Ishikawa (cell line): ENCODE measurements at regions not wholly inside any gene's neighbourhood (a gene's known extent, or its start where the extent isn't known, plus 50 kb on each side); places are given as distances from the start of the nearest gene placed in this dataset.

Experiments used
- CEBPB ChIP-seq: IDR thresholded peaks from 2 replicates; pipeline ENCODE4 v1.6.1; 2012
- CREB1 ChIP-seq: IDR thresholded peaks from 2 replicates; pipeline ENCODE4 v1.6.1; 2012; ENCODE audit warnings: low read depth
- EGR1 ChIP-seq: IDR thresholded peaks from 2 replicates; pipeline ENCODE4 v1.6.1; 2012
- EP300 ChIP-seq: IDR thresholded peaks from 2 replicates; pipeline ENCODE4 v1.6.1; 2012; ENCODE audit warnings: borderline replicate concordance
- FOXM1 ChIP-seq: IDR thresholded peaks from 2 replicates; pipeline ENCODE4 v1.6.1; 2012; ENCODE audit warnings: low read depth, borderline replicate concordance
- NFIC ChIP-seq: IDR thresholded peaks from 2 replicates; pipeline ENCODE4 v1.6.1; 2012
- RAD21 ChIP-seq: IDR thresholded peaks from 2 replicates; pipeline ENCODE4 v1.6.1; 2012; ENCODE audit warnings: low read depth
- TAF1 ChIP-seq: IDR thresholded peaks from 2 replicates; pipeline ENCODE4 v1.6.1; 2012; ENCODE audit warnings: low read depth, mild to moderate bottlenecking
- TCF12 ChIP-seq: IDR thresholded peaks from 2 replicates; pipeline ENCODE4 v1.6.1; 2012; ENCODE audit warnings: low read depth
- TEAD4 ChIP-seq: IDR thresholded peaks from 2 replicates; pipeline ENCODE4 v1.6.1; 2012
- YY1 ChIP-seq: IDR thresholded peaks from 2 replicates; pipeline ENCODE4 v1.6.1; 2012; ENCODE audit warnings: low read depth
- ZBTB7A ChIP-seq: IDR thresholded peaks from 2 replicates; pipeline ENCODE4 v1.6.1; 2012; ENCODE audit warnings: low read depth
- TF ChIP-seq, protein P1 (sequence below): IDR thresholded peaks from 2 replicates; pipeline ENCODE4 v1.6.1; 2012
- TF ChIP-seq, protein P2 (sequence below): IDR thresholded peaks from 2 replicates; pipeline ENCODE4 v1.6.1; 2012
- TF ChIP-seq, protein P3 (sequence below): IDR thresholded peaks from 2 replicates; pipeline ENCODE4 v1.6.1; 2012; ENCODE audit warnings: low read depth, mild to moderate bottlenecking

DNA sequence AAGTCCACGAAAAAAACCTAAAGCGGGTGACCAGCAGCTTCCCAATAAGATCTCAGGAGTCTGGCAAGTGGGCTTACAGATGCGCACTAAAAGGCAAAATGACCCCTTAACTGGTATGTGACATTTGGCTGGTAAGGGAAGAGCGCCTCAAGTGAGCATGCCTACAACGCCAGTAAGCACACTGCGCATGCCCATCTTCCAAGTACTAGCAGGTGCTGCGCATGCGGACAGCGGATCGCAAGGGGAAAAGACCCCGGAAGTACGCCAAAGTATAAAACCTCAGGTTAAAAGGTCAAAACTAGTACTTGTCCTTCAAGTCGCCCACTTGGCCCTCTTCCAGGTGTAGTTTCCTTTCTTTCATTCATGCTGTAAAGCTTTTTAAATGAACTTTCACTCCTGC lies 518.5 kb upstream of the MDGA2 start:
- TF ChIP-seq YY1 (no peak), CEBPB (no peak), RAD21 (no peak), ZBTB7A (no peak), TEAD4 (no peak), TAF1 (no peak)
- TF ChIP-seq, protein P1, sequence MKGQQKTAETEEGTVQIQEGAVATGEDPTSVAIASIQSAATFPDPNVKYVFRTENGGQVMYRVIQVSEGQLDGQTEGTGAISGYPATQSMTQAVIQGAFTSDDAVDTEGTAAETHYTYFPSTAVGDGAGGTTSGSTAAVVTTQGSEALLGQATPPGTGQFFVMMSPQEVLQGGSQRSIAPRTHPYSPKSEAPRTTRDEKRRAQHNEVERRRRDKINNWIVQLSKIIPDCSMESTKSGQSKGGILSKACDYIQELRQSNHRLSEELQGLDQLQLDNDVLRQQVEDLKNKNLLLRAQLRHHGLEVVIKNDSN: no peak
- TF ChIP-seq, protein P2, sequence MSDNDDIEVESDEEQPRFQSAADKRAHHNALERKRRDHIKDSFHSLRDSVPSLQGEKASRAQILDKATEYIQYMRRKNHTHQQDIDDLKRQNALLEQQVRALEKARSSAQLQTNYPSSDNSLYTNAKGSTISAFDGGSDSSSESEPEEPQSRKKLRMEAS: no peak
- TF ChIP-seq, protein P3, sequence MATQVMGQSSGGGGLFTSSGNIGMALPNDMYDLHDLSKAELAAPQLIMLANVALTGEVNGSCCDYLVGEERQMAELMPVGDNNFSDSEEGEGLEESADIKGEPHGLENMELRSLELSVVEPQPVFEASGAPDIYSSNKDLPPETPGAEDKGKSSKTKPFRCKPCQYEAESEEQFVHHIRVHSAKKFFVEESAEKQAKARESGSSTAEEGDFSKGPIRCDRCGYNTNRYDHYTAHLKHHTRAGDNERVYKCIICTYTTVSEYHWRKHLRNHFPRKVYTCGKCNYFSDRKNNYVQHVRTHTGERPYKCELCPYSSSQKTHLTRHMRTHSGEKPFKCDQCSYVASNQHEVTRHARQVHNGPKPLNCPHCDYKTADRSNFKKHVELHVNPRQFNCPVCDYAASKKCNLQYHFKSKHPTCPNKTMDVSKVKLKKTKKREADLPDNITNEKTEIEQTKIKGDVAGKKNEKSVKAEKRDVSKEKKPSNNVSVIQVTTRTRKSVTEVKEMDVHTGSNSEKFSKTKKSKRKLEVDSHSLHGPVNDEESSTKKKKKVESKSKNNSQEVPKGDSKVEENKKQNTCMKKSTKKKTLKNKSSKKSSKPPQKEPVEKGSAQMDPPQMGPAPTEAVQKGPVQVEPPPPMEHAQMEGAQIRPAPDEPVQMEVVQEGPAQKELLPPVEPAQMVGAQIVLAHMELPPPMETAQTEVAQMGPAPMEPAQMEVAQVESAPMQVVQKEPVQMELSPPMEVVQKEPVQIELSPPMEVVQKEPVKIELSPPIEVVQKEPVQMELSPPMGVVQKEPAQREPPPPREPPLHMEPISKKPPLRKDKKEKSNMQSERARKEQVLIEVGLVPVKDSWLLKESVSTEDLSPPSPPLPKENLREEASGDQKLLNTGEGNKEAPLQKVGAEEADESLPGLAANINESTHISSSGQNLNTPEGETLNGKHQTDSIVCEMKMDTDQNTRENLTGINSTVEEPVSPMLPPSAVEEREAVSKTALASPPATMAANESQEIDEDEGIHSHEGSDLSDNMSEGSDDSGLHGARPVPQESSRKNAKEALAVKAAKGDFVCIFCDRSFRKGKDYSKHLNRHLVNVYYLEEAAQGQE: no peak

DNA sequence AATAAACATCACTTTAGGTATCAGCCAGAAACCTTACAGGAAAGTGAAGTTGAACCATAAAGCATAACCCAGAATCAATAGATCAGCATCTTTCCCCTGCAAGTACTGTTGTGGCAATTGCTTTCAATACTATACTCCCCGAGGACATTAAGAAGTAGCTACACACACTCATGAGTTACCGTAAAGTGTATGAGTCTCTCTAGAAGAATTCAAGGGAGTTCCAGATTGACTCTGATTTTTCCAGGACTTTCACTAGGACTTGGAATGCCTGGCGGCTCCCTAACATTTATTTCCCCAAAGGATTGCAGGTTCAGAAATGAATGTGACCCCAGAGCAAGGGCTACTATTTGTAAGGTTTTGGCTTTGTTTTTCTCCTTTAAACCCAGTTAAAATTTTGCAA lies 465.4 kb upstream of the MDGA2 start:
- TF ChIP-seq YY1 (no peak), TCF12 (no peak), CEBPB (no peak), CREB1 (no peak), RAD21 (no peak), ZBTB7A (no peak), TAF1 (no peak)

DNA sequence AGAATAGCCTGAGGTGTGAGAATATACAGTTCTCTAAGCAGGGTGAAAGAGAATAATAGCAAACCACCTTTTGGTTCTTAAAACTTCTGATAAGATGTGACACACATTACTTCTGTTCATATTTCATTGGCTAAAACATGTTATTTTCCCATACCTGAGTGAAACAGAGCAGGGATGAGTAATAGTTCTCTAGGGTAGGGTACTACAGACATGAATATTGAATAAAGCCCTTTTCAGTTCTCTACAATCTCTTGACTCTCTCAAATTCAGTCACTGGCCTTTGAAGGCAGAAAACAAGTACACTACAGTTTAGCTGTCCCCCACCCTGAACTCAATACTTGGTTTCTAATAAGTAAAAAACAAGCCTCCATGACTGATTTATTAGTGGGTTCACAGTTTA lies 454.1 kb upstream of the MDGA2 start:
- no peak for TF ChIP-seq EGR1
- no peak for TF ChIP-seq FOXM1
- TF ChIP-seq CEBPB: no peak
- TF ChIP-seq RAD21: no peak
- TF ChIP-seq, protein P1: no peak
- TF ChIP-seq, protein P2: no peak
- no peak for TF ChIP-seq EP300
- TF ChIP-seq TAF1: no peak
- no peak for TF ChIP-seq TCF12
- no peak for TF ChIP-seq ZBTB7A
- no peak for TF ChIP-seq YY1
- no peak for TF ChIP-seq NFIC
- TF ChIP-seq, protein P3: no peak
- TF ChIP-seq TEAD4: no peak

DNA sequence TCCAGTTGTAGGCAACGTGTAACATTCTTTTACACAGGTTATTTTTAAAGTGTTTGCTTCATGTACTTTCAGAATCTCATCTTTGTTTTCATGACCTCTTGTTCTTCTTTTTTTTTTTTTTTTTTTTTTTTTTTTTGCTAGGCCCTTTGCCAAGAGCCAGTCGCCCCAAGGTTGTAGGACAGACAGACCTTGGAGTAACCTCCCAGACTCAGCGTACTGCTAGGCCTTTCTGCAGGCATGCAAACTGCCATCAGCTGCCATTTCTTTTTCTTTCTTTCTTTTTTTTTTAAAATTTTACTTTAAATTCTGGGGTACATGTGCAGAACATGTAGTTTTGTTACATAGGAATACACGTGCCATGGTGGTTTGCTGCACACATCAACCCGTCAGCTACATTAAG lies 452.3 kb upstream of the MDGA2 start:
- TF ChIP-seq TAF1 (no peak), TCF12 (no peak), CREB1 (no peak), RAD21 (no peak), FOXM1 (no peak), CEBPB (no peak), EP300 (no peak), NFIC (no peak)
- TF ChIP-seq, protein P3: no peak
- TF ChIP-seq, protein P1: no peak
- TF ChIP-seq, protein P2: no peak

DNA sequence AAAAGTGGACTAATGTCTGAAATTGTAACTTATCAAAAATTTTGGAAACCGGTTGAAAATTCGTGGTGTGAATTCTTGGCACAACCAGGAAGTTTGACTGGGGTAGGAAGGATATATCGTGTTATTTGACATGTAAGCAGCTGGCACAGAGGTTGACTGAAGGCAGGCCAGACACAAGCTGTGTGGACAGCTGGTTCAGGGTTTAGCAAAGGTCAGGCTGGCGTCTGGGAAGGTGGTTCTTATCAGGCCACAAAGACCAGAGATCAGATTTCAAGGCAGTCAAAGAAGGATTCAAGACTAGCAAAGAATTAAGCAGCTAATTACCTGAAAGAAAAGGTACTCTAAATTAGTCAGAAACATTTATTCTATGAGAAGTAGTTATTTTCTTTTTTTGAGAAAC lies 450.2 kb upstream of the MDGA2 start:
- TF ChIP-seq CREB1: no peak
- TF ChIP-seq RAD21: no peak
- TF ChIP-seq ZBTB7A: no peak
- no peak for TF ChIP-seq CEBPB
- no peak for TF ChIP-seq NFIC
- no peak for TF ChIP-seq TEAD4
- no peak for TF ChIP-seq TAF1
- TF ChIP-seq, protein P3: no peak
